Kidney epithelial cell (primary cell): ENCODE measurements at regions not wholly inside any gene's neighbourhood (a gene's known extent, or its start where the extent isn't known, plus 50 kb on each side); places are given as distances from the start of the nearest gene placed in this dataset.

Source experiments
- DNase-seq: peaks from one replicate; pipeline ENCODE4 v3.0.0-alpha.2; 2010; ENCODE audit warnings: low read depth
- H3K27me3 ChIP-seq: 2 replicates; pipeline ENCODE4 v1.6.0; 2011; ENCODE audit warnings: low read length; ENCODE audit not compliant: control insufficient read depth, insufficient read depth
- H3K36me3 ChIP-seq: 2 replicates; pipeline ENCODE4 v1.5.1; 2011; ENCODE audit warnings: low read length; ENCODE audit not compliant: control insufficient read depth, insufficient read depth
- H3K4me3 ChIP-seq: 2 replicates; pipeline ENCODE4 v1.5.1; 2011; ENCODE audit warnings: low read depth, mild to moderate bottlenecking, control low read depth, low read length
- CTCF ChIP-seq: IDR thresholded peaks from 2 replicates; pipeline ENCODE4 v1.5.1; 2011; ENCODE audit warnings: mild to moderate bottlenecking, moderate library complexity, low read length, control low read depth, inconsistent platforms; ENCODE audit not compliant: insufficient read depth, poor library complexity, severe bottlenecking

DNA sequence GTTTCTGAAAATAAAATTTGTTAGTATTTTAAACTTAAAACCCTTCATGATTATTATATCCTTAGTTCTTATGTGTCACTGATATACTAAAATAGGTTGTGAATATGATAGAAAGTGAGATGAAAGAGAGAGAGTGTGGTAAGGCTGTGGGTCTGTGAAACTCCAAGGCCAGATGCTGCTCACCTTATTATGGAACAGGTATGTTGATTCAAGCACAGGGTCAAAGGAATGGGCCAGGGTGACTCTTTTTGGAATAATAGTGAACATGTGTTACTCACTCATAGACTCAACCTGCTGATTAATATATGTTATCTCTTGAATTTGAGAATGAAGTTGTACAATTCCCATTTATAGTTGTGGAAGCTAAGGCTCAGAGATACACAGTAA lies 70.7 kb upstream of the FN1 start:
- H3K4me3 ChIP-seq, result no peak overlapping the region
- no peak for DNase-seq
- no peaks in the 10 kb centered on the region for H3K36me3 ChIP-seq
- no peaks in the 10 kb centered on the region for H3K27me3 ChIP-seq
- no peak for TF ChIP-seq CTCF

DNA sequence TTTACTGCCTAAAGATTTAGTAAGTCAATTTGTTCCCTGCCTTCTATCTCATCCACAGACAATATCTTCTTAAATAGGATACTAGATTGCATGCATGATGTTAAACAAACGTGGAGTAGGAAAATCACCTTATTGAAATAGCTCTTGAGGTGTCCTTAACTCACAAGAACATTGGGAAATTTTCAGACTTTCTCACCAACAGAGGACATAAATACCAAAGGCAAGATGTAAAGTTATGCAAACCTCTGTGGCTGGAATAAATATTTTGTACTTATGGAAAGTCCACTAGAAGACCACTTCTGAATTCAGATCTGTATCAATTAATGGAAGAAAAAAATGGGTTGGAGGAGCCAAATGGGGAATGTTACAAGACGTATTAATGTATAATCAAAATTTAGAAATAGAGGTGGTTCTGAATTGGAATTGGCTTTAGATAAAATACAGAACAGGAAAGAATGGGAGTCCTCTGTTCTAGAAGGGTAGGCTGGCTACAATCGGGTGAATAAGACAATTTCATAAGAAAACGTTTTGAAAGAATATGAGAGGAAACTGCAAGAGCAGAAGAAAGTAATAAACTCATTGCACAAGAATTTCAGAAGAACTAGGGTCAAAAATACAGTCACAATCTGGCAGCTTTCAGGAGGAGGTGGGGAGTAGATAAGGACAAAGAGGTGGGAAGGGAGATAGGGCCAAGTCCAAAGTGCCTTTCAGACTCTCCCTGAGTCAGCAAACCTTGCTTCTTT lies 69.3 kb upstream of the FN1 start:
- Histone ChIP-seq H3K36me3 (no peaks in the 10 kb centered on the region), H3K4me3 (no peak overlapping the region), H3K27me3 (no peaks in the 10 kb centered on the region)
- TF ChIP-seq CTCF, result no peak
- no peak for DNase-seq

- Histone ChIP-seq H3K27me3 (no peaks in the 10 kb centered on the region), H3K36me3 (no peaks in the 10 kb centered on the region), H3K4me3 (no peak overlapping the region)
- no peak for TF ChIP-seq CTCF
- DNase-seq, result no peak
These were observed 68.7 kb upstream of the FN1 start for GRCh38 chr2:215504547-215504946.

GRCh38 chr2:215503381-215503780 lies 67.5 kb upstream of the FN1 start:
- Histone ChIP-seq H3K36me3 (no peaks in the 10 kb centered on the region), H3K4me3 (no peak overlapping the region), H3K27me3 (no peaks in the 10 kb centered on the region)
- no peak for DNase-seq
- no peak for TF ChIP-seq CTCF

DNA sequence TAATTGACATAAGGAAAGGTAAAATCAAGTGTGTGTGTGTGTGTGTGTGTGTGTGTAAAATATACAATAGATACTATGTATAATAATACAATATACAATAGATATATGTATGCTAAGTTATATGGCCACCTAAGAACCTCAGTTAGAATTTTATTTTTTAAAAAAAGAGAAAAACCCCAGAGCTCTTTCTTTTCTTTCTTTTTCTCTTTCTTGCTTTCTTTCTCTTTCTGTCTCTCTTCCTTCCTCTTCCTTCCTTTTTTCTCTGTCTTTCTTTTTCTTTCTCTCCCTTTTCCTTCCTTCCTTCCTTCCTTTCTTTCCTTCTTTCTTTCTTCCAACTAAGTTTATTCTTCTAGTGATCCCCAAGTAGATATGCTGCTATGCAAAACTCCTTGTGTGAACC lies 64.6 kb upstream of the FN1 start:
- DNase-seq, result no peak
- Histone ChIP-seq H3K4me3 (no peak overlapping the region), H3K27me3 (no peaks in the 10 kb centered on the region), H3K36me3 (no peaks in the 10 kb centered on the region)
- TF ChIP-seq CTCF, result no peak

DNA sequence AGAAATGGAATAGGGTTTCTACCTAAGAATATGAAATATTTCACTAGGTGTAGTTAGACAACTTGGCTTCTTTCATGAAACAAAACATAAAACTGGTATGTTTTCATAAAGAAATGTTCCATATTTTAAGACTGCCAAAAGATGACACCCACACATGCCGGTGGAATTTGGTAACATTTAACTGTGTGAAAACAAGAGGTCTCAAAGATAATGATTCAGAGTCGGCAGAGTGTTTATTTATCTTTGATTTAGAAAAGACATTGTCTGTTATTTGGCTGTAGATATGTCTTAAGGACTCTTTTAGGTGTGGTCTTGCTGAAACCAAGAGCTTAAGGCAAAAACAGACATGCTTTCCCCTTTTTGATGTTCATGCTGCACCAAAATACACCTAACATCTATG lies 63.5 kb upstream of the FN1 start:
- no peak for TF ChIP-seq CTCF
- H3K36me3 ChIP-seq, result no peaks in the 10 kb centered on the region
- no peaks in the 10 kb centered on the region for H3K27me3 ChIP-seq
- no peak for DNase-seq
- H3K4me3 ChIP-seq, result no peak overlapping the region
